K562 (cell line): ENCODE measurements at regions not wholly inside any gene's neighbourhood (a gene's known extent, or its start where the extent isn't known, plus 50 kb on each side); places are given as distances from the start of the nearest gene placed in this dataset.

Source experiments
- CBFB ChIP-seq: sonication (generic); formaldehyde crosslinking; IDR thresholded peaks from 2 replicates; pipeline ENCODE4 v1.4.0; 2020; ENCODE audit warnings: mild to moderate bottlenecking, missing genetic modification reagents
- CBX3 ChIP-seq, 2 experiments: IDR thresholded peaks; 1 replicate in 1 of 2; 2 replicates in 1 of 2; pipeline ENCODE4 v1.6.1; 2012; ENCODE audit warnings: inconsistent platforms in 2 of 2, low read length in 2 of 2, borderline replicate concordance in 1 of 2, control low read depth in 1 of 2
- IRF9 ChIP-seq: fragments of 450-650 bp; IDR thresholded peaks from 2 replicates; pipeline ENCODE4 v1.6.1; 2016; ENCODE audit warnings: missing biosample characterization, missing genetic modification characterization
- POLR2A ChIP-seq: fragments of 450-650 bp; conservative IDR thresholded peaks from 2 replicates; pipeline ENCODE4 v1.6.1; 2016
- PRPF4 ChIP-seq: fragments of 200-400 bp; formaldehyde crosslinking; IDR thresholded peaks from one replicate; pipeline ENCODE4 v1.6.1; 2017; ENCODE audit warnings: low read length, low read depth, mild to moderate bottlenecking; ENCODE audit not compliant: insufficient read depth, poor library complexity, severe bottlenecking
- RBM22 ChIP-seq: fragments of 200-400 bp; formaldehyde crosslinking; IDR thresholded peaks from 2 replicates; pipeline ENCODE4 v1.6.1; 2018; ENCODE audit warnings: low read length, low read depth; ENCODE audit not compliant: poor library complexity, severe bottlenecking
- TBP ChIP-seq: optimal IDR thresholded peaks from 2 replicates; pipeline ENCODE3; 2011; ENCODE audit warnings: low read depth, low read length, improper control_type of control experiment
- TEAD2 ChIP-seq: fragments of 450-650 bp; IDR thresholded peaks from 2 replicates; pipeline ENCODE4 v1.6.1; 2016; ENCODE audit warnings: missing genetic modification characterization, control low read depth, missing compliant biosample characterization
- ZNF121 ChIP-seq: sonication (generic); formaldehyde crosslinking; conservative IDR thresholded peaks from 2 replicates; pipeline ENCODE4 v1.8.0; 2022; ENCODE audit warnings: missing genetic modification reagents
- ZZZ3 ChIP-seq: fragments of 450-650 bp; IDR thresholded peaks from 2 replicates; pipeline ENCODE4 v1.6.1; 2016; ENCODE audit warnings: antibody characterized with exemption, mild to moderate bottlenecking, moderate library complexity

- no peak for TF ChIP-seq ZZZ3
- no peak for TF ChIP-seq IRF9
- no peak for TF ChIP-seq POLR2A
- no peak for TF ChIP-seq TEAD2 (tag)
- TF ChIP-seq TBP: no peak
- TF ChIP-seq ZNF121 (CRISPR knock-in tag): no peak
- no peak for TF ChIP-seq CBFB (CRISPR knock-in tag)
- TF ChIP-seq PRPF4: no peak
- no peak for TF ChIP-seq RBM22
- no peak for TF ChIP-seq CBX3 (IDR thresholded peaks at IDR 0.05; ENCODE audit: borderline replicate concordance in 1 of 2, low read length in 2 of 2)
Observed at GRCh38 chr2:217451666-217452065, 551.1 kb downstream of the TNS1 start.
